Inflammatory macrophage treated with lipopolysaccharide for 1 hour (primary cell): ENCODE measurements at regions not wholly inside any gene's neighbourhood (a gene's known extent, or its start where the extent isn't known, plus 50 kb on each side); places are given as distances from the start of the nearest gene placed in this dataset.

Experiments
- DNase-seq, 2 donors: peaks; one replicate each; pipeline ENCODE4 v3.0.0-alpha.2; 2020 to 2022

DNA sequence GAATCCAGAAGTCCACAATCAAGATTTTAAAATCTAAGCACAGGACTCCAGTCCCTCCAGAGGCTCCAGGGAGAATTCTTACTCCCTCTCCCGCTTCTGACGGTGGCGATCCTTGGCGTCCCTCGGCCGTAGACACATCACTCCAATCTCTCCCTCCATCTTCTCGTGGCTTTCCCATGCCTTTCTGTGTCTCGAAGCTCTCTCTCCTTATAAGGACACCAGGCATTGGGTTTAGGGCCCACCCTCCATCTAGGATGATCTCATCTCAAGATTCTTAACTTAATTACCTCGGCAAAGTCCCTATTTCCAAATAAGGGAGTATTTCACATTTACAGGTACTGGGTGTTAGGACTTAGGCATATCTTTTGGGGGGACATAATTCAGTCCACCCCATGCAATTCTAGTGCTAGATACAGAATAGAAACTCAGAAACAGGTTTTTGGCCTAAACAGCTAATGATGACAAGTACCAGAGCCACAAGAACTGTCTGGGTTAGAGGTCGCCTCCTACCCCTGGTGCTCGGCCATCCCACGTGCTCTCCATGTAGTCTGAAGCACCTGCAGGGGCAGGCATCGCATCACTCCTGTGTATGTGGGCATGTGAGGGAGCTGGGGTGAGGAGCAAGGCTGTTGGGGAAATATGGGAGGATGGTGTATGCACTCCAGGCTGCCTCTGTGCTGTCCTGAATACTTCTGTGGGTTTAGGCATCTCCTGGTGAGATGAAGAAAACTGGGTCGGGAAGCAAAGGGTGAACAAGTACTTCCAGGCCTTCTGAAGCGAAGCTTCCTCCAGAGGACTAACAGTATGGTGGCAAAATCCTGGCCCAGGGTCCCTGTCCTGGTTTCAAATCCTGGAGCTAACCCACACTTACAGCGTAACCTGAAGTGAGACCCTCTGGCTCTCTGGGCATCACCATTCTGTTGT is 298.3 kb upstream of the ZMIZ1 start:
- no peak for DNase-seq

DNA sequence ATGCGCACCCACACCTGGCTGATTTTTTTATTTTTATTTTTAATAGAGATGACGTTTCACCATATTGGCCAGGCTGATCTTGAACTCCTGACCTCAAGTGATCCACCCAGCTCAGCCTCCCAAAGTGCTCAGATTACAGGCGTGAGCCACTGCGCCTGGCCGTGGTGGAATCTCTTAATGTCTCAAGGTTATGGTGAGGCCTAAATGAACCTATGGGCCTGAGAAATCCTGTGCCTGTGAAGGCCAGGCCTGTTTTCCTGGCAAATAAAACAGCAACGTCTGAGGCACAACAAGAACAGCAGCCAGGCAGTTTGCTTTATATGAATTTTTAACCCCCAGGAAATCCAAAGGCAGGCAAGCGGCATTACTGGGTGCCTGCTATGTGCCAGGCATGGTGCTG is 297.5 kb upstream of the ZMIZ1 start:
- no peak for DNase-seq

DNA sequence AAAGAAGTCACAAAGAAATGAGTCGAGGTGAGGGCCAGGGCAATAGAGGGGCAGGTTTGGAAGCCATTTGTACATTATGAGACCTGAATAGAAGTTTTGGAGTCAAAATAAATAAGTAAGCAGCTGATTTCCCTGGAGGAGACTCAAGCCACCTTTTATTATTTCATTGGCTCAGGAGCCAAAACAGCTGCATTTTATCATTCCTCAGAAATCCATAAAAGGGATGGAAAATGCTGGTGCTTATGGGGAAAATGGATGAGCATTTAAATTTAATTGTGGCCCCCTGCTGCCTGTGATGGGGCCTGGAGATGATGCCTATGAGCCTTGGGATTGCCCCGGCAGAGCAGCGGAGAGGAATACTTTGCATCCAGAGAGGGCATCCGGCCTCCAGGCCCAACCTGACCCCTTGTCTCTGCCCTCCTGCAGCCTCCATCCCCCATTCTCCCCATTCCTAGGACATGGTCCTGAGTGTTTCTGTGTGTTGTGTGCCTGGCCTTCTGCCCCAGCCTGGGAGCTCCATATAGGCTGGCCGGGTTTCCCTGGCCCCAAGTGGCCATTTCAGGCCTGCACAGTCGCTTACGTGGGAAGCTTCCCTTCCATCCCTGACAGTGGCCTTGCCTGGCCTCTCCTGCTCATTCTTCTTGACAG is 296.8 kb upstream of the ZMIZ1 start:
- DNase-seq = no peak

DNA sequence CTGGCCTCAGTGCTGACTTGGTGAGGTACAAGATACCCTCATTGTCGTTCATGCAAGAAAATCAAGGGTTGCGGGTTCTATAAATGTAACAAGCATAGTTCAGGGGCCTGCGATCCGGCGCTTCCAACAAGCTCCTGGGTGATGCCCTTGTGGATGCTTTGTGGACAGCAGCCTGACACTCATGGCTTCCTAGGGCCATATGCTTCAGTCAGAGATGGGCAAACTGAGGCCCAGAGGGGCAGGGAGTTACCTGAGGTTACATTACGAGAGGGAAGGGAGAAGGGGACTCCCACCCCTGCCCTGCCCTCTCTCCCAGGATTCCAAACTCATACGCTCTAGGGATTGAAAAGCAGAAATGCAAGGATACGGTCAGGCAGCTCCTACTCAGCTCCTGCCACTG is 296.3 kb upstream of the ZMIZ1 start:
- no peak for DNase-seq

DNA sequence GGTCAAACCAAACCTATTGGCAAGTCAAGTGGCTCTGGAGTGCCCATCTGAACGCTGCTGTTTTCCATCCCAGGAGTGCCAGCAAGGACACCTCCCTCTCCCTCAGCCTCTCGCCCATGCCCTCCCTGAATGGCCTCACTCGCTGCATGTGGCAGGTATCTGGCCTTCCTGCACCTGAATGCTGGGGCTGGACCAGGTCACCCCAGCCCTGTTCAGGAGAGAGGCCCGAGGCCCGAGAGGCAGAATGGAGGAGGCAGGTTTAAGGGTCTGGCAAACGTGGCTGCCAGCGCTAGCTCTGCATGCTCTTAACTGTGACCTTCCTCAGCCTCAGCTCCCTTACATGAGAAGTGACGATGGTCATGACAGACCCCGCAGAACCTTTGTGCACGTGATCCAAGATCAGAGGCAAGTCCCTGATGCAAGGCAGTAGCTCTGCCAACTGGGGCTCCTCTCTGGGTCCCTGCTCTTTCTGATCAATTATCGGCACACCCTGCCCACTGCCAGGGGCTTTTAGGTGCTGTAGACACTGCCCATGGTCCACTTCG is 295.7 kb upstream of the ZMIZ1 start:
- DNase-seq = no peak

DNA sequence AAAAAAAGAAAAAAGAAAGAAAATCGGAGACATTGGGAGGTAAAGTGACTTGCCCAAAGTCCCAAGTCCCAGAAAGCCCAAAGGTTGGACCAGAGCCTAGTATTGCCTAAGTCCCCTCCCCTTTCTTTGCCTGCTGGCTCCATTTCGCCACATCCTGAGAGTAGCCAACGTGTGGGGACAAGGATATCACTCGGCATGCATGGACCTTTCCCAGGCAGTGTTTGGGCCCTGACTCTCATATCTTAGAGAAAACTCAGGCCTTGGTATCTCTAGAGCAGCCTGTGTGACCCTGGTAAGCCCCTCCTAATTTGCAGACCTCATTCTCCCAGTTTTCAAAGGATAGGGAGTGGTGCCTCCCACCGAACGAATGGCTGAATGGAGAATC is 294.2 kb upstream of the ZMIZ1 start:
- no peak for DNase-seq

DNA sequence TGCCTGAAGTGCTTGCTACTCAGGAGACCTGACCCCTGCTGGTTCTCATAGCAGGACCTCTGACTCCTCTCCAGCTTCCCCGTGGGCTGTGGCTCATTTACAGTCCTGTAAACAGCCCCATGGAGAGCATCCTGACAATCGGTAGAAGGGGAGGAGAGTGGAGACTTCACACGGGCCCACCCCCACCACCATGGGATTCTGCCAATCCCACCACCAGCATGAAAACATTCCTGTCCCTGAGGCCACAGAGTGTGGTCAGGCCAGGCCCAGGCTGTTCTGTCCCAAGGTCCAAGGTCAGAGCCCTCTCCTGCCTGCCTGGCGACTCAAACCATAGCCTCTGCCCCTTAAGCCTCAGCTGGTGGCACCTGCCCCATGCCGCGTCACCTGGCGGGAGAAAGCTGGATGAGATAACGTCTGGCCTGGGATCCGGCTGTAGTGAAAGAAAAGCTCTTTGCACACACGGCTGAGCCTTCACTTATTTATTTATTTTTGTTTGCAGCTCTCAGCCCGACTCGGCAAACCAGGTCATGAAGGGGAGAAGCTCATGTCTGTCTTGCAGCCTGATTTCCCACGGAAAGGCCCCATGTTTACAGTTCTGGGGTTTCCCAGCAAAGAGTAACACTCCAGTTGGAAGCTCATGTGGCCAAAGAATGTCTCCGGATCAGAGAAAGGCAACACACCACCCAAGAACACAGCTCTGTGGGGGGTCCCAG is 293.6 kb upstream of the ZMIZ1 start:
- DNase-seq = no peak

DNA sequence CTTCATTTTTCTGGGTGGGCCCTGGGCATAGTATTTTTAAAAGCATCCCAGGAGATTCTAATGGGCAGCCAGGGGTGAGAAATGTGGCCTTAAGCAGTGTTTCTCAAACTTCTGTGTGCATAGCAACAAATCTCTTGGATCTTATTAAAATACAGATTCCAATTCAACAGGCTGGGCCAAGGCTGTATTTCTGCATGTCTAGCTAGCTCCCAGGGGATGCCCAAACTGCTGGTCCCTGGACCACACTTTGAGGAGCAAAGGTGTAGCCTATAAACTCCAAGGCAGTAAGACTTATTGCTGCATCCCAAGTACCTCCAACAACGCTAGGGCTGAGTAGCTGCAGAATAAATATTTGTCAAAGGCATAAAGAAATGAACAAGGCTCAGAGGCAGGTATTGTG is 292.9 kb upstream of the ZMIZ1 start:
- DNase-seq = no peak

DNA sequence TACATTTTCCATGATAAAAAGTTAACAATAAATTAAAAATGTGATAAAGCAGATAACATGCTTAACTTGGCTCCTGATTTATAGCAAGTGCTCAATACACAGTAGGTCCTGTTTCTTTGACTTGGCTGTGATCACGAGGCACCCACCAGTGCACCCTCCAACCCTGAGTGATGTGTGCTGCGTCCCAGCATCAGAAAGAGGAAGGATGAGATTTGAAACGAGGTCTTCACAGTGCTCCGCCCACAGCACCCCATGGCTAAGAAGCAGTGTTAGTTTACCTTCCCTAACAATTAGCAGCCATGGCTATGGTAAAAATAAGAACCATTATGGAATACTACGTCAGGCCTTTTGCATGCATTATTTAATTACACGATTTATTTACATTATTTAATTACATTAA is 292.0 kb upstream of the ZMIZ1 start:
- DNase-seq = peak; percentile 49 to 56

DNA sequence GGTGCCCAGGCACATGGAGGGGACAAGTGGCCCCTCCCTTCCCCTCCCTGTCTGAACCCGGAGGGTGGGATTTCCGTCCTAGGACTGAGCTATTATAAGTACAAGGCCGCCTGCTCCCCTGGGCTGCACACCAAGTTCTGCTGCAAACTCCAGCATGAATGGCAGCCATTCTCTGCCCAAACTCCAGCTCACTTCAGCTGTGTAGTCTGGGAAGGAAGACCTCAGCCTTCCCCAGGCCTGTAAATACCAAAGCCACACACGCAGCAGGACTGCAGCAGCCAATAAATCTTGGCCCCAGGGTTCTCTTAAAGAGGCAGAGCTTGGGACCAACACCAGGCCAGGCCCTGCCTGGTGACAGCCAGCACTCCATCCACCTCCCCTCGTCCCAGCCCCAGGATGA is 291.3 kb upstream of the ZMIZ1 start:
- no peak for DNase-seq

DNA sequence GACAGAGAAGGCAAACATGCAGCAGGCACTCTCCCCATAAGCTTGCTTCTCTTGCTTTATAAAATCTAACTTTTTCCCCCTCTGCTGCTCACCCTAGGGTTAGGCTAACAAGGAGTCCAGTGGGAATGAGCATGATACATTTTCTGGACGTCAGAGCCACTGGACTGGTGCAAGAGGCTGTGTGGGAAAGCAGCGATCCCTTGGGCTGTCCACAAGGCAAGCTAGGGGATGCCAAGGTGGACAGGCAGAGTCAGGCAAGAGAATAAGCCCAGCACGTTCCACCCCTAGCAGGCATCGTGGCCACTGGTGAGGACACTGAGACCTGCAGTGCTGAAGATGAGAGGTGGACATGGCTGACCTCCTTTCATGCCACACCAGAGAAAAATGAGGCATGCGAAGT is 290.9 kb upstream of the ZMIZ1 start:
- no peak for DNase-seq

DNA sequence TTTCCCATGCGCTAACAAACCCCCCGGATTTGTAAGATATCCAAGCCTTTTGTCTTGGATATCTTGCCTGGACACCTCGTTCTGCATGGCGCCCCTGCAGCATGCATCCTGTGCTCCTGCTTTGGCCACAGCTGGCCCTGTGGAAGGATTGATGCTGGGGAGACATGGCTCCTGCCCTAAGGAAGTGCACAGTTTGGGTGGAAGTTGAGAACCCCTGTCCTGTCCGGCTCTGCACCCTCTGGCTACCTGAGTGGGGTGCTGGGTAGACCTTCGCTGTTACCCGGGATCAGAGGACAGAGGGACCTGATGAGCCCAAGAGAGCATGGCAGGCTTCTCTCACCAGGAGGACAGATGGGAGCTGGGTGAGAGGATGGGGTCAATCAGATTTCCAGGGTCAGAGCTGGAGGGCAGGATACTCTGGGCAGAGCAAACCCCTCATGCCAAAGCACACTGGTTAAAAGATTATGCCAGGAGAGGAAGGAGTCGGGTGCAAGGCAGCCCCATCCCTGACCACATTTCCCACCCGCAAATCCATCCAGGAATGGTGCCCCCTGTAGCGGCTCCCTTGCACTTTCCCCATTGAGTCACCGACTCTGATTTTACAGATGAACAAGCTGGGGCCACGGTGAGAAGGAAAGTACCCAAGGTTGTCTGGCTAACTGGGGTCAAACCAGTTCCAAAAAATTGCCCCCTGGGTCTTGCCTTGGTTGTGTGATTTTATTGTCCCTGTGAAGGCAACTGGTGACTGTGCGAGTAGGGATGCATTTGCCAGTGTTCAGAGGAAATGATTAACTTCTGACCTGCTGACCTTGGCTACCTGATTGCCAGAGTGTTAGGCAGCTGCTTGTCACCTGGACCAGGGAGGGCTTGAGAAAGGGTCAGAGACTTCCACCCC is 290.1 kb upstream of the ZMIZ1 start:
- no peak for DNase-seq

DNA sequence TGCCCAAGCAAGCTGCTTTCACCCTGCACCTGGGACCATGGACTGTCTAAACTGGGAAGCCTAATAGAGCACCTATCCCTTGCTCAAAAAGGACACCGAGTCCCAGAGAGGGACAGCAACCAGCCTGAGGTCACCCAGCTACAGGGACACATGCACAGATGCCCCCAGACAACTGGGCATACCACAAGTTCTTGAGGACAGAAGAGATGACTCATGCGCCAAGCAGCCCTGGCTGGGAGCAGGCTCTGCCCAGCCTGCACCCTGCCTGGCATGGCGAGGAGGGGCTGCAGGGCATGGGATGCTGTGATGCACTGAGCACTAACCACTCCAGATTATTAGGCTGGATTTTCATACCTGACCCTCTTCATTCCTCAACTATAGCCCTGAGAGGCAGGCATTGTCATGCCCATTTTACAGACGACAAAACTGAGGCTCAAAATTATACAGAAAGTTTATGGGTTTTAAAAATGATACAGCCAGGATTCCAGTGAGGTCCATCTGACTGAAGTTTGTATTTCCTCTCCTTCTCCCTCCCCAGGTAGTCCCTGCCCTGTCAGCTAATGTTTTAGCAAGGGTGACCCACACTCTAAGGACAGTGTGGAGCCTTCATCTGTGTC is 289.3 kb upstream of the ZMIZ1 start:
- no peak for DNase-seq

DNA sequence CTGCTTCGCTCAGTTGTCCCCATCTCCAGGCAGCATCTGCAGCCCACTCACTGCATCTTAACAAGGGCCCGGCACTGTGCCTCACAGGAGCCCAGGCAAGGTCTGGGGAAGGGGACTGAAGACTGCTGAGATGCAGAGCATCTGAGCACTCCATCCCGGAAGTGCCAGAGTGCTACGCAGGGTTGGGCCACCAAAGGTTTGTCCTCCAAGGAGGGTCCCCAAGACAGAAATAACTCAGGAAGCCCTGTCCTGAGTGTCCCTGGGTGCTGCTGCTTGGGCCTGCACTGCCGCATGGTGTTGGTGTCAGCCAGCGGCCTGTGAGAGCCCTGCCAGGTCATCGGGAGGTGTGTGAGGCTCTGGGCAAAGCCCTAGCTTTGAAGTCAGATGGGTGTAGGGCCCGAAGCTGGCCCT is 288.2 kb upstream of the ZMIZ1 start:
- DNase-seq = no peak

DNA sequence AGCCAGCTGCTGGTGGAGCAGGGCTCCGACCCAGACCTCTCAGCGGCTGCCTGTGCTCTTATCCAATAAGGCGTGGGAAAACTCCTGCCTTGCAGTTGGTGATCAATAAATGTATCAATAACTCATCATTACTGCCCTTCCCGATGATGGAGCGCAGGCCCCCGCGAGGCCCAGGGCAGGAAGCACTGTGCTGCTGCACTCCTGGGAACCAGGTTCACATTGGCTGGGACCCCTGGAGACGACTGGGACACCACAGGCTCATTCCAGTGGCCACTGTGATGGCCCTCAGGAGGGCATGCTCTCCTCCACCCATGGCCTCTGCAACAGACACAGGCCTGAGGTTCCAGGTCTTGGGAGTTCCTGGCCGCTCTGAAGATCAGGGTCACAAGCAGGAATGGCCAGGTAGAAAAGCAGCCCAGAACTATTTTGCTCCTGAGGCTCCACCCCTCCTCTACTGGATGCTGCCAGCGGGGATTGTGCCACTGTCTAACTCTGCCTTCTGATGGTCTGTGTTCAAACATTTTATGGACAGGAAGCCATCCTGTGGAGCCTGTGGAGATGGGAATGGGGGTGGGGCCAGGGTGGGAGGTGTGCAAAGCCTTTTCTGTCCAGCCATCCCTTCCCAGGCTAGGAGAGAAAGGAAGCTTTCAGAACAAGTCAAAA is 287.4 kb upstream of the ZMIZ1 start:
- no peak for DNase-seq

DNA sequence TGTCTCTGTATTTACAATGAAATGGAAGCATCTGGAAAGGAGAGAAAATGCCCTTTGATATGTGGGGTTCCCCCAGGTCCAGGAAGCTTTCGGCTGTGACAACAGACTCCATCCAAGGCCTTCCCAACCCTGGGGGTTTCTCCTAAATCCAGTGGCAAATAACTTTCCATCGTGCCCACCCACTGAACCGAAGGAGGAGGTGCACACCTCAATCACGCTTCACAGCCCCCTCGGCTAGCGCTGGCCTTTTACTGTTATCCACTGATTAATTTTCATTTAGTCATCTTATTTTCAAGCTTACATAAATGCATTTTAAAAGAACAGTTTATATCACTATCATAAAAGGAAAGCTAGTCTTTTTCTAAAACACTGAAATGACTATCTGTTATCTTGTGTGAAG is 286.8 kb upstream of the ZMIZ1 start:
- DNase-seq = no peak

DNA sequence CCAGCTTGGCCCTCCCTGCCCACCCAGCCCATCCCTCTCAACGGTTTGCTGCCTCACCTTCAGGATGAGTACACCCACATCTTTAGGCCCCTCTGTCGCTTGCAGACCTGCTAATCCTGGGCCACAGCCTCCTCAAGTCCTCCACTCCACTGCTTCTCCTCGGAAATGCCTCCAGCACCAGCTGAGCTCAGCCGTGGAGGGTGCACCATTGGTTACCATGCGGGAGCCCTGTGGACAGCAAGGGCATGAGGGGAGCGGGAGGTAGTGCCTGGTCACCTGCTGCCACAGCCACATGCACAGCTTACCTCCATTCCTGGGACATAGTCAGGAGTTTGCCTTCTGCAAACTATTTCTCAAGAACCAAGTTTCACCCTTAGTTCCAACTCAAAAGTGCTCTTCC is 286.3 kb upstream of the ZMIZ1 start:
- no peak for DNase-seq

DNA sequence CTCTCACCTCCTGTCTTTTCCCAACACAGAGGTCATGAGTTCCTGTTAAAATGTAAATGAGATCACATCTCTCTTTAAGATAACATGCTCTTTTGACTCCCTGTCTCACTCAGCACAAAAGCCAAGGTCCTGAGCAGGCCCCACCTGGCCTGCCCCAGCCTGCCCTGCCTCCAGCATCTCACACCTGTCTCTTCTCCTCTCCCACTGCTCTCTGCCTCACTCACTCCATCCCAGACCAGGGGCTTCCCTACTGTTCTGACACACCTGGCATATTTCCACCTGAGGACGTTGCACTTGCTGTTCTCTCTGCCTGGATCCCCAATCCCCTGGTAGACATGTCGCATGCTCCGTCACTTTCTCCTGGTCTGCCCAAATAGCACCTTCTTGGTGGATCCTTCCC is 285.0 kb upstream of the ZMIZ1 start:
- no peak for DNase-seq

DNA sequence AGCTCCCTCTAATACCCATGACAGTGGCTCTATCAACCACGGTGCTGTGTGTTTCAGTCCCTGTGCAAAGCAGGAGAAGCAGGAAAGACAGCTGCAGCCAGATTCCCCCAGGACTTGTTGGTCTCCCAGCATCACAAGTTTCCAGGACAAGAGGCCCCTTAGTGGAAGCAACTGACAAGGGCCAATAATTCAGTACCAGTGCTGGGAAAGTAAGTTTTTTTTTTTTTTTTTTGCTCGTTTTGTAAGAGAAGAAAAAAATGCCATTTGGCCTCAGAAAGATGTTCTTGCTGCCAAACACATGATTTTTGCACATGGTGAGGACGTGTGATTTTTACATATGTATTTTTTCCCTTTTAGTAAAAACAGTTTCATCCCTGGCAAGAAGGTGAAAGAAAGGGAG is 284.2 kb upstream of the ZMIZ1 start:
- no peak for DNase-seq

DNA sequence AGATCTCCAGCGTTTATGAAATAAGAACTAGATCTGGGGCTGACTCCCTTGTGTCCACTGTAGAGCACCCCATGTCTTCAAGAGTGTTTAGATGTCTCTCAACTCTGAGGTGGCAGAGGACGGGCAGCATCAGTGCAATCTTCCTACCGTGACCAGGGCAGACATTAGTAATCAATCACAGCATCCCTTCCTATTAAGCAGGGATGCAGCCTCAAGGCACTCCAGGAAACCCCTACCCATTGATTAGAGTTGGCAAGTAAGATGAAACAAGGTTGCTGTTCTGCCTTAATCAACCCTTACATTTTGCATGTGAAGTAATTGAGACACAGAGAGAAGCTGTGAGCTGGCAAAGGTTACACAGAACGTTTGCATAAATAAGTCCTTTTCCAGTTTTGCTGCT is 283.7 kb upstream of the ZMIZ1 start:
- no peak for DNase-seq

DNA sequence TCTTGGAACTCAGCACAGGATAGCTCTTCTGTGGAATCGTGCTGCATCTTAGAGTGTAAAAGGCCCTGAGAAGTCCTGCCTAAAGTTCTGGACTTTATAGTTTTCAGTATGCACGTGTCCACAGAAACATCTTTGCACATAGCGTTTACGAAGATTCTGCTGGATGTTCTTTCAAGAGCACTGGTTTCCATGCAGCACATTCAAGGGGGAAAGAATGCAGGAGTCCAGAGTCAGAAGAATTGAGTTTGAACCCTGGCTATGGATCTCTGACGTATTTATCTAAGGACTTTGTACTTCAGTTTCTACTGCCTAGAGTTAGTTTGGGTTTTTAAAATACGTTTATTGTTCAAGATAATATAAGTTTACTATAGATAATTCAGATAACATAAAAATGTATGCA is 282.8 kb upstream of the ZMIZ1 start:
- no peak for DNase-seq

DNA sequence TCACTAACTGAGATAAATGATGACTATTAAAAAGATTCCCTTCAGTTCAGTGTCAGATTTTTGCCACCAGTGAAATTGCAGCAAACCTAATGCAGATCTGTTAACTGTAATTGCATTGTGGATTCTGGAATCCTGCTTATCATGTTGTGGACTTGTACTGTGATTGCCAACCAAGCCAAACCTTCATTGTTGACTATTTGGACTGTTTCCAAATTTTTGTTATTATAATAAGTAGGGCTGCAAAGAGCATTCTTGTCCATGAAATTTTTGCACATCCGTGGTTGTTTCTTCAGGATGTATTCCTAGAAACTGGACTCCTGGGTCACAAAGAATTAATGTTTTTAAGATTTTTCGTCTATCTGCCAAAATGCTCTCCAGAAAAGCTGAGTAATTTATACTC is 281.6 kb upstream of the ZMIZ1 start:
- no peak for DNase-seq
